EH (cell line): ENCODE measurements at regions not wholly inside any gene's neighbourhood (a gene's known extent, or its start where the extent isn't known, plus 50 kb on each side); places are given as distances from the start of the nearest gene placed in this dataset.
A peak's percentile ranks its signal among the peaks of the same experiment; 100 is the strongest.

Source experiments
- DNase-seq: peaks from one replicate; pipeline ENCODE4 v3.0.0-alpha.2; 2015; ENCODE audit warnings: low read depth

GRCh38 chr10:61271127-61271780 is 181.9 kb downstream of the TMEM26 start:
- peak; percentile 86 for DNase-seq

GRCh38 chr10:61263518-61263917 is 189.7 kb downstream of the TMEM26 start:
- DNase-seq, result no peak

GRCh38 chr10:61262486-61263261 is 190.5 kb downstream of the TMEM26 start:
- DNase-seq, result peak; percentile 81

- no peak for DNase-seq
These were observed 195.2 kb downstream of the TMEM26 start for GRCh38 chr10:61257956-61258496.

GRCh38 chr10:61257136-61257535 is 196.0 kb downstream of the TMEM26 start:
- DNase-seq, result no peak

GRCh38 chr10:61252326-61252725 is 200.9 kb downstream of the TMEM26 start:
- DNase-seq, result peak; percentile 25

GRCh38 chr10:61251089-61251488 is 202.1 kb downstream of the TMEM26 start:
- no peak for DNase-seq

- no peak for DNase-seq
These were observed 203.1 kb downstream of the TMEM26 start for GRCh38 chr10:61250131-61250530.

GRCh38 chr10:61248013-61248412 is 205.2 kb downstream of the TMEM26 start:
- DNase-seq, result peak; percentile 11

- no peak for DNase-seq
These were observed 208.9 kb downstream of the TMEM26 start for GRCh38 chr10:61244261-61244775.

- DNase-seq, result no peak
These were observed 220.4 kb downstream of the TMEM26 start for GRCh38 chr10:61232780-61233179.

- no peak for DNase-seq
These were observed 227.2 kb downstream of the TMEM26 start for GRCh38 chr10:61225939-61226338.

- no peak for DNase-seq
These were observed 229.6 kb downstream of the TMEM26 start for GRCh38 chr10:61223576-61223975.

GRCh38 chr10:61219696-61220095 is 233.5 kb downstream of the TMEM26 start:
- DNase-seq, result no peak

- no peak for DNase-seq
These were observed 235.2 kb downstream of the TMEM26 start for GRCh38 chr10:61217851-61218565.

GRCh38 chr10:61215246-61215645 is 237.9 kb downstream of the TMEM26 start:
- DNase-seq, result no peak

GRCh38 chr10:61211468-61211867 is 241.7 kb downstream of the TMEM26 start:
- peak; percentile 11 for DNase-seq

- no peak for DNase-seq
These were observed 253.1 kb upstream of the RHOBTB1 start for GRCh38 chr10:61197057-61197456.

GRCh38 chr10:61195211-61195610 is 251.2 kb upstream of the RHOBTB1 start:
- no peak for DNase-seq

- peak; percentile 4 for DNase-seq
These were observed 248.6 kb upstream of the RHOBTB1 start for GRCh38 chr10:61192589-61192988.

GRCh38 chr10:61192042-61192441 is 248.1 kb upstream of the RHOBTB1 start:
- DNase-seq, result no peak

GRCh38 chr10:61189912-61190311 is 245.9 kb upstream of the RHOBTB1 start:
- DNase-seq, result no peak
